ENCODE measurements at regions not wholly inside any gene's neighbourhood (a gene's known extent, or its start where the extent isn't known, plus 50 kb on each side); places are given as distances from the start of the nearest gene placed in this dataset.

- TF ChIP-seq CTCF (conservative IDR thresholded peaks at IDR 0.05 in 1 of 2, IDR thresholded peaks at IDR 0.05 in 1 of 2; ENCODE audit: extremely low read depth in 1 of 2, insufficient read depth in 1 of 2, low read depth in 1 of 2, low read length in 2 of 2) (no peak), EZH2 (IDR thresholded peaks at IDR 0.05; ENCODE audit: borderline replicate concordance, low read length) (no peak)
These were observed 475.4 kb downstream of the MED10 start for GRCh38 chr5:5902678-5903646.

Data from mammary epithelial cell (primary cell).